GM12878 (cell line): ENCODE measurements at regions not wholly inside any gene's neighbourhood (a gene's known extent, or its start where the extent isn't known, plus 50 kb on each side); places are given as distances from the start of the nearest gene placed in this dataset.

Experiments
- ATAC-seq: fragments of 200-7000 bp; cut with Tn5 transposase; 3 replicates; pipeline ENCODE4 v1.9.1; 2020; ENCODE audit warnings: mild to moderate bottlenecking, moderate library complexity
- BruUV-seq: library from RNA; stranded (reverse); fragments of 400-500 nt; replicated peaks from 2 replicates; lab custom pipeline; 2021; lab: Mats Ljungman, UMichigan
- CTCF ChIA-PET: fragments of 300-600 bp; sonication (Branson Sonifier 250); formaldehyde crosslinking; extraction: SDS; loops from one replicate; lab custom pipeline; 2021; ENCODE audit warnings: inconsistent platforms; lab: Yijun Ruan, JAX
- POLR2A ChIA-PET: fragments of 350-600 bp; formaldehyde crosslinking; extraction: SDS; loops from one replicate; lab custom pipeline; 2021; ENCODE audit warnings: inconsistent platforms; lab: Charles Lee
- RAD21 ChIA-PET: fragments of 300-600 bp; sonication (Branson Sonifier 250); formaldehyde crosslinking; loops from one replicate; lab custom pipeline; 2023; ENCODE audit warnings: antibody characterized with exemption; ENCODE audit not compliant: unreplicated experiment; lab: Charles Lee
- SMC1A ChIA-PET: fragments of 300-600 bp; sonication (Branson Sonifier 250); formaldehyde crosslinking; loops from one replicate; lab custom pipeline; 2023; ENCODE audit not compliant: unreplicated experiment, uncharacterized antibody; lab: Charles Lee
- DNase-seq: peaks from one replicate; pipeline ENCODE4 v3.0.0-alpha.2; 2011; ENCODE audit warnings: low read depth, low spot score
- FAIRE-seq: peaks from 3 replicates; lab custom pipeline; 2011; peaks lifted over from hg19 to GRCh38; lab: Jason Lieb, UNC
- H2AFZ ChIP-seq: 2 replicates; pipeline ENCODE4 v1.6.0; 2011; ENCODE audit warnings: low read depth, low read length, control low read depth; ENCODE audit not compliant: control insufficient read depth
- H3K27ac ChIP-seq: 2 replicates; pipeline ENCODE4 v1.5.1; 2011; ENCODE audit warnings: control low read depth; ENCODE audit not compliant: control insufficient read depth, insufficient read depth
- H3K27me3 ChIP-seq, 2 experiments: replicated peaks in 1 of 2; 2 replicates each; pipeline versions ENCODE4 v1.6.0 to v1.6.1; 2011; ENCODE audit warnings: low read length in 1 of 2; ENCODE audit not compliant: control insufficient read depth in 2 of 2, insufficient read depth in 2 of 2
- H3K36me3 ChIP-seq, 2 experiments: 2 replicates each; pipeline ENCODE4 v1.5.1; 2011; ENCODE audit warnings: low read length in 1 of 2; ENCODE audit not compliant: control insufficient read depth in 2 of 2, insufficient read depth in 2 of 2
- H3K4me1 ChIP-seq: 2 replicates; pipeline ENCODE4 v1.6.1; 2011; ENCODE audit warnings: mild to moderate bottlenecking, low read length, moderate library complexity, mixed read lengths; ENCODE audit not compliant: control insufficient read depth, insufficient read depth
- H3K4me2 ChIP-seq: 2 replicates; pipeline ENCODE4 v1.6.0; 2011; ENCODE audit warnings: control low read depth; ENCODE audit not compliant: control insufficient read depth, insufficient read depth
- H3K4me3 ChIP-seq: fragments of 200-600 bp; sonication (generic); 2 replicates; pipeline ENCODE4 v1.5.1; 2016
- H3K79me2 ChIP-seq: 2 replicates; pipeline ENCODE4 v1.6.0; 2011; ENCODE audit warnings: low read length; ENCODE audit not compliant: control insufficient read depth, insufficient read depth
- H3K9ac ChIP-seq: 2 replicates; pipeline ENCODE4 v1.8.0; 2011; ENCODE audit warnings: low read length, control low read depth, mixed read lengths; ENCODE audit not compliant: control insufficient read depth, insufficient read depth
- H3K9me3 ChIP-seq: replicated peaks from 3 replicates; pipeline ENCODE4 v1.5.1; 2011; ENCODE audit warnings: mild to moderate bottlenecking, low read length; ENCODE audit not compliant: control insufficient read depth, insufficient read depth
- H4K20me1 ChIP-seq: 2 replicates; pipeline ENCODE4 v1.6.0; 2011; ENCODE audit not compliant: control insufficient read depth, insufficient read depth
- BHLHE40 ChIP-seq, 2 experiments: fragments of 450-650 bp in 1 of 2; IDR thresholded peaks; 2 replicates each; pipeline ENCODE4 v1.6.1; 2011 to 2017; ENCODE audit warnings: low read depth in 2 of 2, borderline replicate concordance in 1 of 2, improper control_type of control experiment in 1 of 2, low read length in 1 of 2, mild to moderate bottlenecking in 1 of 2
- CBX3 ChIP-seq: fragments of 200-600 bp; sonication (generic); IDR thresholded peaks from 2 replicates; pipeline ENCODE4 v1.6.1; 2016; ENCODE audit warnings: low read depth, borderline replicate concordance
- GABPA ChIP-seq: IDR thresholded peaks from 2 replicates; pipeline ENCODE4 v1.6.1; 2014; ENCODE audit warnings: antibody characterized with exemption, low read depth, mild to moderate bottlenecking, inconsistent platforms
- JUND ChIP-seq: IDR thresholded peaks from 2 replicates; pipeline ENCODE4 v1.6.1; 2012; ENCODE audit warnings: low read depth, mild to moderate bottlenecking, low read length, improper control_type of control experiment, moderate library complexity
- NFYA ChIP-seq: IDR thresholded peaks from 2 replicates; pipeline ENCODE4 v1.6.1; 2011; ENCODE audit warnings: low read depth, mild to moderate bottlenecking, low read length, improper control_type of control experiment, borderline replicate concordance
- RCOR1 ChIP-seq: conservative IDR thresholded peaks from 2 replicates; pipeline ENCODE4 v1.6.1; 2012; ENCODE audit warnings: low read depth, low read length, improper control_type of control experiment
- SMC3 ChIP-seq: IDR thresholded peaks from 2 replicates; pipeline ENCODE4 v1.6.1; 2011; ENCODE audit warnings: low read length, improper control_type of control experiment, borderline replicate concordance
- ZBED1 ChIP-seq: IDR thresholded peaks from 2 replicates; pipeline ENCODE4 v1.6.1; 2016; ENCODE audit warnings: borderline replicate concordance
- WGBS: methylation state at CpG from one replicate; pipeline ENCODE4 v1.1.6; 2016; ENCODE audit warnings: low lambda C conversion rate; ENCODE audit not compliant: insufficient replicate concordance, insufficient coverage; ENCODE audit errors: missing lambda C conversion rate; 5-methylcytosine and 5-hydroxymethylcytosine counted together
- in situ Hi-C: fragments of 300-500 bp; cut with MboI; formaldehyde crosslinking; loops from 9 replicates; pipeline ENCODE4 v1.14.3; 2018; ENCODE audit warnings: mixed read lengths
- intact Hi-C: fragments of 100-400 bp; cut with micrococcal nuclease; formaldehyde crosslinking; loops from one replicate; pipeline ENCODE4 v1.14.2; 2022; ENCODE audit not compliant: unreplicated experiment
- TF ChIP-seq, protein P1 (sequence below): IDR thresholded peaks from 2 replicates; pipeline ENCODE4 v1.6.1; 2011; ENCODE audit warnings: low read depth, mild to moderate bottlenecking, low read length, moderate library complexity, borderline replicate concordance; ENCODE audit errors: extremely low read depth

DNA sequence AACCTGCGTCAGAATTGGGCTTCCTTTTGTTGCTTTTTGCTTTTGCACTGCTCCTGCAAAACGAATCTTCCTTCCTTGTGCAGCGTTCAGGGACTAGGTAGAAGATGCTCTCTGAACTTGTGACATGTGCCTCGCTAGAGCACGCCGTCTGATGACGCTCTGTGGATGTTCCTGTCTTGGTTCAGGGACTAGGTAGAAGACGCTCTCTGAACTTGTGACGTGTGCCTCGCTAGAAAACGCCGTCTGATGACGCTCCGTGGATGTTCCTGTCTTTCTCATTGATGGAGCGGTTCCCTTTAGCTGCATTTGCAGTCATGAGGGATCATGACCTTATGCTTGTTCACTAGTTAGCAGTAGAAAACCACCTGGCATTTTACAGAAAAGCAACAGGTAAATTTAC, 154.0 kb downstream of the SOX1 start:
- H3K4me3 ChIP-seq = no peak overlapping the region
- no peak for TF ChIP-seq CBX3
- no peak for TF ChIP-seq SMC3
- no peak for TF ChIP-seq GABPA
- no peak for TF ChIP-seq RCOR1
- no peak for TF ChIP-seq NFYA
- TF ChIP-seq, protein P1, sequence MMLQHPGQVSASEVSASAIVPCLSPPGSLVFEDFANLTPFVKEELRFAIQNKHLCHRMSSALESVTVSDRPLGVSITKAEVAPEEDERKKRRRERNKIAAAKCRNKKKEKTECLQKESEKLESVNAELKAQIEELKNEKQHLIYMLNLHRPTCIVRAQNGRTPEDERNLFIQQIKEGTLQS = no peak
- TF ChIP-seq JUND = no peak
- no peak for TF ChIP-seq BHLHE40 (IDR thresholded peaks at IDR 0.05; ENCODE audit: borderline replicate concordance in 1 of 2, low read depth in 2 of 2, low read length in 1 of 2)
- TF ChIP-seq ZBED1 = no peak
- H3K79me2 ChIP-seq = no peaks in the 10 kb centered on the region
- SMC1A ChIA-PET = no interaction called here
- WGBS = 37% methylated on average over 14 of the region's 15 CpGs
- in situ Hi-C loops = no loop called here
- DNase-seq = no peak
- no peaks in the 10 kb centered on the region for H3K27me3 ChIP-seq
- POLR2A ChIA-PET = no interaction called here
- no peaks in the 10 kb centered on the region for H3K9me3 ChIP-seq
- RAD21 ChIA-PET = no interaction called here
- intact Hi-C loops = no loop called here
- no peak overlapping the region for H3K9ac ChIP-seq
- H3K4me2 ChIP-seq = no peak overlapping the region
- FAIRE-seq = no peak
- CTCF ChIA-PET = interaction anchor here (0.8 kb wide), 1 partner anchor 571 kb away, joined by 3 read pairs; no protein-coding TSS in a partner anchor
- H3K4me1 ChIP-seq = no peaks in the 10 kb centered on the region
- no peak overlapping the region for H2AFZ ChIP-seq
- no TSS peak for BruUV-seq
- H4K20me1 ChIP-seq = no peaks in the 10 kb centered on the region
- H3K27ac ChIP-seq = no peak overlapping the region
- no peak for ATAC-seq
- H3K36me3 ChIP-seq = no peaks in the 10 kb centered on the region
